ENCODE measurements at regions not wholly inside any gene's neighbourhood (a gene's known extent, or its start where the extent isn't known, plus 50 kb on each side); places are given as distances from the start of the nearest gene placed in this dataset.
A peak's percentile ranks its signal among the peaks of the same experiment; 100 is the strongest.
"Not testable (repeated sequence)": the region's sequence is repeated elsewhere in the genome, so short reads cannot be mapped to it uniquely, and the experiment has no call there.

DNA sequence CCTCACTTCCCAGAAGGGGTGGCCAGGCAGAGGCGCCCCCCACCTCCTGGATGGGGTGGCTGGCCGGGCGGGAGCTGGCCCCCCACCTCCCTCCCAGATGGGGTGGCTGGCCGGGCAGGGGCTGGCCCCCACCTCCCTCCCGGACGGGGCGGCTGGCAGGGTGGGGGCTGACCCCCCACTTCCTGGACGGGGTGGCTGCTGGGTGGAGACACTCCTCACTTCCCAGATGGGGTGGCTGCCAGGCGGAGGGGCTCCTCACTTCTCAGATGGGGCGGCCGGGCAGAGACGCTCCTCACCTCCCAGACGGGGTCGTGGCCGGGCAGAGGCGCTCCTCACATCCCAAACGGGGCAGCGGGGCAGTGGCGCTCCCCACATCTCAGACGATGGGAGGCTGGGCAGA lies 126.1 kb upstream of the PKP2 start:
- not testable (repeated sequence) for DNase-seq

DNA sequence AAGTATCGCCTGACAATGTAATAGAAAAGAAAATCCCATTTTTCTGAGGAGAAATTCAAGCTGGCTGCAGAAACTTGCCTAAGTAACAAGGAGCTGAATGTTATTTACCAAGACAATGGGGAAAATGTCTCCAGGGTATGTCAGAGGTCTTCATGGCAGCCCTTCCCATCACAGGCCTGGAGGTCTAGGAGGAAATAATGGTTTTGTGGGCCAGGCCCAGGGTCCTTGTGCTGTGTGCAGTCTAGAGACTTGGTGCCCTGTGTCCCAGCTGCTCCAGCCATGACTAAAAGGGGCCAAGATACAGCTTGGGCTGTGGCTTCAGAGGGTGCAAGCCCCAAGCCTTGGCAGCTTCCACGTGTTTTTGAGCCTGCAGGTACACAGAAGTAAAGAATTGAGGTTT lies 120.5 kb upstream of the PKP2 start:
- not testable (repeated sequence) for DNase-seq

DNA sequence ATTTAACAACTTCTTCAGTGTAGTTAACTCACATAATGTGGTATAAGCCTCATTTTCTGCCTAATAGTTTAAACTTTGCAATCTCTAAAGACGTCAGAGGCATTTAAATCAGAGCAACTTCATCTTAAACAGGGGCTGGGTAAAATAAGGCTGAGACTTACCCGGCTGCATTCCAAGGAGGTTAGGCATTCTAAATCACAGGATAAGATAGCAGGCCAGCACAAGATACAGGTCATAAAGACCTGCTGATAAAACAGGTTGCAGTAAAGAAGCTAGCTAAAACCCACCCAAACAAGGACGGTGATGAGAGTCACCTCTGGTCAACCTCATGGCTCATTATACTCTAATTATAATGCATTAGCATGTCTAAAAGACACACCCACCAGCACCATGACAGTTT lies 115.6 kb upstream of the PKP2 start:
- no peak for DNase-seq

DNA sequence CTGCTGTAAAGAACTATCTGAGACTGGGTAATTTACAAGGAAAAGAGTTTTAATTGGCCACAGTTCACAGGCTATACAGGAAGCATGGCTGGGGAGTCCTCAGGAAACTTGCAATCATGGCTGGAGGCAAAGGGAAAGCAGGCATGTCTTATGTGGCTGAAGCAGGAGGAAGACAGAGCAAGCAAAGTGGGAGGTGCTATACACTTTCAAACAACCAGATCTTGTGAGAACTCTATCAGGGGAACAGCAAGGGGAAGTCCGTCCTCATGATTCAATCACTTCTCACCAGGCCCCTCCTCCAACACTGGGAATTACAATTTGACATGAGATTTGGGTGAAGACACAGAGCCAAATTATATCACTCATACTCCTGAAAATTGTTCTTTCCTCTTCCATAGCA lies 109.5 kb upstream of the PKP2 start:
- no peak for DNase-seq

DNA sequence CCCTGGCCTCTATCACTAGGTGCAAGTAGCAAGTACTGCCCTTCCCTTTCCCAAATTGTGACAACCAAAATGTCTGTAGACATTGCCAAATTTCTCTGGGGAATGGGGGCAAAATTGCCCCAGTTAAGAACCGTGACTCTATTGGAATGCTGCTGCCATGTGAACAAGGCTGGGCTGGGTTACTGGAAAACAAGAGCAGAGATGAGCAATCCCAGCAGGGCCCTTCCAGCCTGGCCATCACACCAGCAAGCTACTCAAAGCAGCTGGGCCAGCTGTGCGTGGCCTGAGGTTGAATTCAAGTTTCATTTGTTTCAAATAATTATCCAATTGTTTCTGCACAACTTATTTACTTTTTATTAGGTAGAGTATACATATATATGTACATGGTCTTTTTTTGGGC lies 103.4 kb upstream of the PKP2 start:
- DNase-seq, result no peak

DNA sequence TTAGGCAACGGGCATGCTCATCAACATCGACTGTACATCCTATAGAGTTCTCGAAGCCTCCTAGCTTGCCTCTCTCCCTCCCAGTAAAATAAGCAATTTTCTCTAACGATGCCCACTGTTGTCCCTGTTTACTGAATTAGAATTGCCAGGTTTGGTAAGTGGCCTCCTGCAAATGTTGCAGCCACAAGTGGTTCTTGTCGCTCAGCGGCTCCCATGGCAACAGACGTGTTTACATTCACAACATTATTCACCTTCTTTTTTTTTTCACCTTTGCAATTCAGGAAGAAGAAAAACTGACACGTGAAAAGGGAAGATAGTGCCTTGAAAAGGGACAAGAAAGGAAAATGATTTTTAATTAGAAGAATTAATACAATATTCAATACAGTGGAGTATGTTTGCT lies 100.9 kb upstream of the PKP2 start:
- no peak for DNase-seq

DNA sequence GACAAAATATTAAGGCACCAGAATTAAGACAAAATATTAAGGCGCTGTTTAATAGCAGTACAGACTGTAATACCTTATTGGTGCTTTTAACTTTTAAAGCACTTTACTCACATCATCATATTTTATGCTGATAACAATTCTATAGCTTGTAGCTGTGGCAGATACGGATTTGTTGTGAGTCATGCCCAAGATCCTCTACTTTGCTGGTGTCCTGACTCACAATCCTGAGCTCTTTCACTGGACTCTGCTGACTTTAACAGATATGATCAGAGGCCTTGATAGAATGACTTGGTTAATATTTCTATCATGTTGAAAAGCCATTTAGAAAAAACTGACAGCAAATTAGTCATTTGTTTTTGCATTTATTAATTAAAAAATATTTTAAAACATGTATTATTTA lies 99.0 kb upstream of the PKP2 start:
- DNase-seq, result no peak

DNA sequence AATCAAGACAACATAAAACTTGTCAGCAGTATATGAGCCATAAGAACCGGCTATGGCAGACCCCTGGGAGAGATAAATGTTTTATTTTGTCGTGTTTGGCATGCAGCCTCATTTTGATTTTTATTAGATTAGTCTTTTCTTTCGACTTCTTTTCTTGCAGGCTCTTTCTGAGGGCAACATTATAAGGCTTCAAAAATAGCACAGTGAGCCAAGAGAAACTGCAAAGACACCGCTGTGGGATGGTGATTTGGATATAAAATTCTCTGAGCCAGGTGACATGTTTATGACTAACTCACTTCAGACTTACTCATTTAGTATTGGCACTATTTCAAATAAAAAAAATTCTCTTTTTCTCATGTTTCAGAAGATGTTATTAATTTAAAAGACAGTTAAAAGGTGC lies 96.8 kb upstream of the PKP2 start:
- DNase-seq, result no peak

DNA sequence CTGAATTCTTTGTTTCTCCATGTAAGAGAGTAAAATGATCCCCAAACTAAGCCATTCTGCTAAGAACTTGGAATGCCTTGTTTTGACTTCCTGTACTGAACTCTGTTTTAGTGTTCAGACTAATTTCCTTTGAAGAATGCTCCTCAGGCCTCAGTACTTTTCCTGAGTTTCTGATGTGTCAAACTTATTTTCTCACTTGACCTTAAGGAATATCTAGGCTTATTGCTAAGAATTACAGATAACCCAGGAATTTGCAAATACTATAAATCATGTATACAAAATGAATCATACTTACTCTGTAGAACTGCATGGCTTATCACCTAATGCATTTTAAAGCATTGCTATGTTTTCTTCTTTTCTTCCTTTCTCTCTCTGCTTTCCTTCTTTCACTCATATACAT lies 93.1 kb upstream of the PKP2 start:
- DNase-seq, result no peak

DNA sequence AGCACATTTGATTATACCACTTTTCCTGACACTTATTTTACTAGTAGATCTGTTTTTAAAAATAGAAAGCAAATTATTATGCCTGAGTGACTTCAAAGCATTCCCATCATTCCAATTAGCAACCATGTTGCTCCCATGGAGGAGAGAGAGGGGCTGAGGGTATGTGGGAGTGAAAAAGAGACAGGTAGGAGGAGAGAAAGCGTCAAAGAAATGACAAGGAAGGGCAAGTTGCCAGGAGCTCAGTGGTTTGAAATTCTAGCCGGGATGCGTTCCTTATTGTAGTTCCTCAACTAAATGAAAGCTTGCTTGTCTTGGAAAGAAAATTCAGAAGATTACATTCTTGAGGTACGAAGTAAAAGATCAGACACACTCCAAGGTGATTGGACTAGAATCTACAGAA lies 92.4 kb upstream of the PKP2 start:
- peak; percentile 97 for DNase-seq

DNA sequence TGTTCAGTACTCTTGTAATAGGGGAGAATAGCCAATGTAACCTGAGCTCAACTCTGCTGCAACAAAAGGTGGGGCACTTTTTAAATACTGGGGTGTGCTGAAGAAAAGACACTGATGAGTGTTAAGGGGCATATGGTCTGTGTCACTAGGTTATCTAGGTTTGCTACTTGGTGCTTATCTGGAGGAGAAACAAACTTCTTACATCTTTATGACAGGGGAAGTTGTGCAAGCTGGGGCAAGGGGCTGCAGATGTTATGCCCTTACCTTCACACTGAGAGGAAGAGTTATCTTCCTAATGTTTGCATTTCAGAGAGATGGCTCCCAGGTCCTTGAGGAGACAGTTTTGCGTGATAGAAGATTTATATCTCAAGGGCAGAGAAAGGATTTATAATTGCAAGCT lies 90.9 kb upstream of the PKP2 start:
- no peak for DNase-seq

DNA sequence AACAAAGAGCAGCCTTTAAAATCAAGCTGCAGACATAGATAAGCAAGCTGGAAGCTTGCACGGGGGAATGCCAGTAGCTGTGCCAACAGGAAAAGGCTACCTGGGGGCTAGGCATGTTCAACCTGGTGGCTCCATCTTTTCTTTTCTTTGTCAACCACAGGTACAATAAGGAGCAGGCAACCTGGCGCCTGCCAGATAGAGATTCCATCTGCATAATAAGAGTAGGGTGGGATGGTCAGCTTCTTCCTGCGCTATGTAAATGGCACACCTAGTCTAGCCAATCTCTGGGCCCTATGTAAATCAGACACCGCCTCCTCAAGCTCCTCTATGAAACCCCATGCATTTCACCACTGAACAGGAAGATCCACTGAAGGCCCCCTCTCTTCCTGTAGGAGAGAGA lies 87.4 kb upstream of the PKP2 start:
- DNase-seq, result no peak

DNA sequence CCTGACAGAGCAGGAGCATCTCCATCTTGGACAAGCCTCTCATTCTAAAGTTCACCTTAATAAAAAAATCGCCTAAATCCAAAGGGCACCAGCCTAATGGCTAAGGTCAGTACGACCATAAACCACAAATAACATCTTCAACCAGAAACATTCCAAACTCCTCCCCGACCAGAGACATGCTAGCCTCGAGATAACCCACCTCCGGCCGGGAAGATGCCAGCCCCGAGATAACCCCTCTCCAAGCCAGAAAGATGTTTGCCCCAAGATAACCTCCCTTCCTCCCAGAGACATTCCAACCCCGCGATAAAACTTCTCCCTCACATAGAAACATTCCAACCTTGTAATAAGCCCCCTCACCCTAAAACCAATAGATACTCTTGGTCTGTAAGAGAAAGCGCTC lies 86.8 kb upstream of the PKP2 start:
- DNase-seq, result no peak

DNA sequence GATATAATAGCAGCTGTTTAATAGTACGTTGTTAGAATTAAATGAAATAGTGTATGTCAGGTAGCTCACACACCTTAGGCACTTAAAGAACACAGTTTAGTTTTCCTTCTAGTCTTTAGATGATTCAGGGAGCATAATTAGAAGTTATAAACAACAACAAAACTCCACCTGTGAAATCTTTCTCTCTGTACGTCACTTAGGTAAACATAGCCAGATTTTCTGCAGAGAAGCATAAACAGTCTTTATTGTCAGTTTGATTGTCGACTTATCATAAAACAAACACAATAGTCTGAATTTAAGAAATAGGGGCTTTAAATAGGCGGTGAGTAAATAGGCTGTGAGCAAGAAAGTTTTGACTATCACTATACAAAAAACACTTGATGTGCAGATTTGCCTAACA lies 84.6 kb upstream of the PKP2 start:
- no peak for DNase-seq

DNA sequence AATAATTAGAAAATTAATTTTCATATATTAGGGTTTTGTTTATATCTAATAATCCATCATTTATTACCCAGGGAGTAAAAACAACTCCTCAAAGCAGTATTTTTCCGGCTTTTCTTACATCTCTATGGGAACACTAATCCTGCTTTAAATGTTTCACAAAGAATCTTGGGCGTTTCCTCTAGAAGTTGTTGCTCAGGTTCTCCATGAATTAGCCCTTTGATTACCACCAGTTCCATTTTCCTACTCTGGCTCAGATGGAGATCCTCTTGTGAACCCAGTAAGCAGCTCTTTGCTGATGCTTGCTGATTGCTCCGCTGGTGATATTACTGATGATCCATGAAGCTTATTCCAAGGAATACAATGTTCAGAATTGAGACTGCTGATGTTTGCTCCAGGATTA lies 78.5 kb upstream of the PKP2 start:
- no peak for DNase-seq

DNA sequence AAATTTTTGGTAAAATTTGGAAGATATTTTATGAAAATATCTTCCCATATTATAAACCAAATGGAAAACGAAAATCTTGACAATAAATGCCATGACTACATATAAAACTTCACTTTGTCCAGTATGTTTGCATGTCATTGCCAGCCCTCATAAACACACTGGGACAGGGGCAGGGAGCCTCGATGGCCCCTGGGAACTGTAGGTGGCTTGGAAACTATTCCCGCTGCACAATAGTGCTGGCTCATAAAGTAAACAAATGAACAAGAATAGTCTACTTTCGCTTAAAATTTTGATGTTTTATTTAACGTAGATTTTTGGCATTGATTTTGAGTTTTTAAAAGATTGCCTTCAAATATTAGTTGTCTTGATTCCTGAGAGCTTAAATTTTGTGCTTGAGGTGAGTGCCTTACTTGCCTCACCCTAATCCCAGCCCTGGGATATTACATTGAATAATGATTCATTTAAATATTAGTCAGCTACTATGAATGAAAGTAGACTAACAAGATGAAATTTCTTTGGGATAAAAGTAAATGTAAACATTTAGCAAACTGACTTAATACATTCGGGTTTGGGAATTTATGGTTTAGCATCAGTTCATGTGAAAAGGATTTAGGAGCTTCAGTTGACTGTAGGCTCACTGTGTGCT lies 74.0 kb upstream of the PKP2 start:
- no peak for DNase-seq

DNA sequence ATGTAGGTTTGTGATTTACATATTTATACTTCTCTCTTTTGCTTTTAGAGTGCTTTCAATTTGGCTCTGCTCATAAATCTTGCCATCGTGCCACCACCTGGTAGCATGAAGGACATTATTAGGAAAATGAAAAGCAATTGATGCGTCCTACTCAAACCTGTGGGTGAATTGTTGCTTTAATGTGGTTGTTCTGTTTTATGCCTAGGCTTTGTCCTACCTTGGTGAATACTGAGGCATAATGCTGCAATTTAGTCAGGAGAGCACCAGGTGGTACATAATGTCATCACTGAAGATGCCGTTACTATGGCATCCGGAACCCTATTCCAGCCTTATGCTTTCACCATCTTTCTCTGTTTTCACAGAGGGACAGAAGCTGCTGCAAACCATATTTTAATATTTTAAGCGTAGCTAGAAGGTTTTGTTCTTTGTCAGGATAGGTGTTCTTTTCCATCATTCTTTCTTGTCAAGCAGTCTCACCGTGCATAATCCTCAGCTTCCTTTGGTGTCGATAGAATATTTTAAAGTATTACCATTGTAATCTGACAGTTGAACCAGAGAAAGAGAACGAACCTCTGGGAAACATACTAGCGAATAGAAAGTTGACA lies 68.5 kb upstream of the PKP2 start:
- DNase-seq, result no peak

DNA sequence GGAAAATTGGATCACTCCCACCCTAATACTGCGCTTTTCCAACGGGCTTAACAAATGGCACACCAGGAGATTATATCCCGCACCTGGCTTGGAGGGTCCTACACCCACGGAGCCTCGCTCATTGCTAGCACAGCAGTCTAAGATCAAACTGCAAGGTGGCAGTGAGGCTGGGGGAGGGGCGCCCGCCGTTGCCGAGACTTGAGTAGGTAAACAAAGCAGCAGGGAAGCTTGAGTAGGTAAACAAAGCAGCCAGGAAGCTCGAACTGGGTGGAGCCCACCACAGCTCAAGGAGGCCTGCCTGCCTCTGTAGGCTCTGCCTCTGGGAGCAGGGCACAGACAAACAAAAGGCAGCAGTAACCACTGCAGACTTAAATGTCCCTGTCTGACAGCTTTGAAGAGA lies 59.8 kb upstream of the PKP2 start:
- DNase-seq, result not testable (repeated sequence)

DNA sequence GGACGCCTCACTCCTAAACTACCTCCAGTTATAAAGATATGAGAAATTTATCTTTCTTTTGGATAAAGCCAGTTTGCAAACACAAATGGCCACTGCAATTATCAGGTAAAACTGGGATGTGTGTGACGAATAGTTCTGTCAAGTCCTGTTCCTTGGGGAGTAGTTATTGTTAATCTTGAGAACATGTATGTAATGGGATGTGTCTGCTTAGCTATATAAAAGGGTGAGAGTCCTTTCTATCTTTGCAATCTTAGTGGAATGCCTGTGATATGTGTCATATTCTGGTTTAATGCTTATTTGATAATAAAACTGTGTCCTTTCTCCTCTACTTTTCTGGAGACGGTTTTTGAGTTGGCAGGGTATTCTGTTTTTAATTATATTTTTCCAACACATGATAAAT lies 56.1 kb upstream of the PKP2 start:
- no peak for DNase-seq

DNA sequence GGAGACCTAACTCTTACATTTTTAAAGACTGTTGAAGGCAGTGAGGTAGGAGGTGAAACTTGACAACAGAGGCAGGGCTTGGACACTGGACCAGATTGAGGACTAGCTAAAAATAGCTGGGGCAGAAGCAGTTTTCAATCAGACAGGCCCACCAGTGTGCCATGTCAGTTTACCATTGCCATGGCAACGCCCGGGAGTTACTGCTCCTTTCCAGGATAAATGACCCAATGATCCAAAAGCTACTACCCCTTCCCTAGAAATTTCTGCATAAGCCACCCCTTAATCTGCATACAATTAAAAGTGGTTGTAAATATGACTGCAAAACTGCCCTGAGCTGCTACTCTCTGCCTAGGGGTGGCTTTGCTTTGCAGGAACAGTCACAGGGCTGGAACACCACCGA lies 53.2 kb upstream of the PKP2 start:
- DNase-seq, result no peak

DNA sequence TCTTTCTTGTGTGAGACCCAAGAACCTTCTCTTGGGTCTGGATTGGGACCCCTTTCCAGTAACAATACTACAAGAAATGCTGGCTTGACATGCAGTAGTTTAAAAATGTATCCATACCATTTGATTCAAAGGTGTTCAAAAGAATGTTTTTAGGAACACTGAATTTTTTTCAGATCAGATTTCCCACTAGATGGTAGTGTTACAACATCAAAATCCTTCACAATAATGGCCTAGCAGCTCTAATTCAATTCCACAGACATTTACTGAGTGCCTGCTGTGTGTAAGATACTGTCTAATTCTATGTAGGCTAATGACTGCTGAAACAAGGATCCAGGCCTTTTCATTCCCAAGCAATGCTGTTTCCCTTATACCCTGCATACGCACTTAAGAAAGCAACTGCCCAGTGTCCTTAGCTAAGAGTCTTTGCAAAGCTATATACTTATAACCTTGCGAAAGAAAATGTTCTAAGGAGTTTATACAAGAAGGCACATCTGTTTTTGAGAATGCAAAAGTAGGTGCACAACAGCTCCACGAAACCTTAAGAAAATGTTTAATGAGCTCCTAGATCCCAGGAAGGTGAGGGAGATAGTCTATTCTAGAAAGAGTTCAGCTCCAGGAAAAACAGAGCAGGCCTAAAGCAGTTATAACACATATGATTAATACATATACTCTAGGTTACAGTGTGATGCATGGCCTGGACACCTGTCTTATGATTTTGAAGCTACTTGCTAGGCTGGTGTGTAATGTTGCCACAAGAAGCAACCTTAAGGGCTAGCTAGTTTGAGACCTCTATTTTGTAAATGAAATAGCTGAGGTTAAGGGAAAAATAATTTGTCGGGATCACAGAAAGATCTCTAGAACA lies 50.9 kb upstream of the PKP2 start:
- peak; percentile 28 for DNase-seq

DNA sequence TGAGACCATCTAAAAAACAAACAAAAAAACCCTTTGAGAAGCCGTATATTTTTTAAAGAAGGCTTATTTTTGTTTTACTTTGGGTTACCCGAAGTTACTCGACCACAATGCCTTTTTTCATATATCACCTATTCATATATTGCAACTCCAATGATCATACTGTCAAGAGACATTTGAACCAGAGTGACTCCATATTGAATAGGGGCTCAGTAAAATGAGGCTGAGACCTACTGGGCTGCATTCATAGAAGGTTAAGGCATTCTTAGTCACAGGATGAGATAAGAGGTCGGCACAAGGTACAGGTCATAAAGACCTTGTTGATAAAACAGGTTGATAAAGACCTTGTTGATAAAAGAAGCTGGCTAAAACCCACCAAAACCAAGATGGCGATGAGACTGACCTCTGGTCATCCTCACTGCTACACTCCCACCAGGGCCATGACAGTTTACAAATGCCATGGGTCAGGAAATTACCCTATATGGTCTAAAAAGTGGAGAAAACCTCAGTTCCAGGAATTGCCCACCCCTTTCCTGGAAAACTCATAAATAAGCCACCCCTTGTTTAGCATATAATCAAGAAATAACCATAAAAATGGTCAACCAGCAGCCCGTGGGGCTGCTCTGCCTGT lies 50.0 kb upstream of the PKP2 start:
- DNase-seq, result no peak

Data from kidney glomerular epithelial cell (primary cell).